ENCODE measurements at regions not wholly inside any gene's neighbourhood (a gene's known extent, or its start where the extent isn't known, plus 50 kb on each side); places are given as distances from the start of the nearest gene placed in this dataset.

DNA sequence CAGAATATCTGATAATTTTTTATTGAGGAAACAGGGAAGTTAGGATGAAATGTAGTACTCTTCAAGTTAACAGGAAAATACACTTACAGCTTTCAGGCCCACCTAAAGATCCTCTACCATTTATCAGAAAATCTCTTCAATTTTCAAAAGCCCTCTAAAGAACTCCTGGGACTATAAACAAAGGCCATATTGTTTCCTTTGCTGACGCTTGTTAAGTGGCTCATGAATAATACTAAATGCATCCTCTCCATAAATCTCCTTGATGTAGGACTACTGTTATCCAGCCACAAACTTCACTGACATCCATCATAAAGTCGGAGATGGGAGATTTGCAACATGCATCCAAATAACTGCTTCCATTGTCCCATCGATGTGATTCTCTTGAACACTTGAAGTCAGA, 326.5 kb downstream of the ZIC1 start:
- TF ChIP-seq, protein P1, sequence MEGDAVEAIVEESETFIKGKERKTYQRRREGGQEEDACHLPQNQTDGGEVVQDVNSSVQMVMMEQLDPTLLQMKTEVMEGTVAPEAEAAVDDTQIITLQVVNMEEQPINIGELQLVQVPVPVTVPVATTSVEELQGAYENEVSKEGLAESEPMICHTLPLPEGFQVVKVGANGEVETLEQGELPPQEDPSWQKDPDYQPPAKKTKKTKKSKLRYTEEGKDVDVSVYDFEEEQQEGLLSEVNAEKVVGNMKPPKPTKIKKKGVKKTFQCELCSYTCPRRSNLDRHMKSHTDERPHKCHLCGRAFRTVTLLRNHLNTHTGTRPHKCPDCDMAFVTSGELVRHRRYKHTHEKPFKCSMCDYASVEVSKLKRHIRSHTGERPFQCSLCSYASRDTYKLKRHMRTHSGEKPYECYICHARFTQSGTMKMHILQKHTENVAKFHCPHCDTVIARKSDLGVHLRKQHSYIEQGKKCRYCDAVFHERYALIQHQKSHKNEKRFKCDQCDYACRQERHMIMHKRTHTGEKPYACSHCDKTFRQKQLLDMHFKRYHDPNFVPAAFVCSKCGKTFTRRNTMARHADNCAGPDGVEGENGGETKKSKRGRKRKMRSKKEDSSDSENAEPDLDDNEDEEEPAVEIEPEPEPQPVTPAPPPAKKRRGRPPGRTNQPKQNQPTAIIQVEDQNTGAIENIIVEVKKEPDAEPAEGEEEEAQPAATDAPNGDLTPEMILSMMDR (IDR thresholded peaks at IDR 0.05 in 8 of 11, conservative IDR thresholded peaks at IDR 0.05 in 3 of 11): no peak
- TF ChIP-seq POLR2A (IDR thresholded peaks at IDR 0.05): no peak
- no peak for TF ChIP-seq POLR2AphosphoS5 (IDR thresholded peaks at IDR 0.05)
- no peaks in the 10 kb centered on the region for H3K9me3 ChIP-seq
- no peaks in the 10 kb centered on the region for H3K4me1 ChIP-seq
- 48 to 72% (median 63%) methylated on average over 3 of the region's 3 CpGs for WGBS, 5 donors
- no peak for DNase-seq
- no peak overlapping the region for H3K4me3 ChIP-seq
- intact Hi-C loops (cut with DNase I; ENCODE audit: low total_unique reads): no loop called here
- no peak overlapping the region for H3K27ac ChIP-seq
- no peaks in the 10 kb centered on the region for H3K36me3 ChIP-seq
- H3K27me3 ChIP-seq (replicated peaks in 1 of 7): no peaks in the 10 kb centered on the region

DNA sequence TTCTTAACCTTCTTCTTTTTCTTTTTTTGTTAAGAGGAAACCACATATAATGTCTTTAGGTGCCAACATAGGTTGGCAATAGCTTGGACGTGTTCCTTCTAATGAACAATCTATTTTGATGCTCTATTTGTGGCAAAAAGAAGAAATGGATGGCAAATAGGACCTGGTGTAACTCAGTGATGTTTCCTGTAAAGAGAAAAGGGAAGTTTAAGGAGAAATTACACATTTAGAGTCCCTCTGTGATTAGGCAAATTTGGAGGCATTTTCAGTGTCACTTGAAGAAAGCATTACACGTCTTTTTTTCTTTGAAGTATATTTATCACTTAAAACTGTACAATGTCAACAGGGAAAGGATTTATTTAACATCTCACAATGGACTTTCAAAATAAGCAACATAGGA, 327.1 kb downstream of the ZIC1 start:
- no peaks in the 10 kb centered on the region for H3K36me3 ChIP-seq
- no peak for DNase-seq
- H3K27me3 ChIP-seq (replicated peaks in 1 of 7): no peaks in the 10 kb centered on the region
- H3K4me3 ChIP-seq: no peak overlapping the region
- no peaks in the 10 kb centered on the region for H3K4me1 ChIP-seq
- 17 to 28% (median 23%) methylated on average over 2 of the region's 2 CpGs for WGBS, 5 donors
- no peaks in the 10 kb centered on the region for H3K9me3 ChIP-seq
- TF ChIP-seq POLR2A (IDR thresholded peaks at IDR 0.05) (no peak), POLR2AphosphoS5 (IDR thresholded peaks at IDR 0.05) (no peak)
- TF ChIP-seq, protein P1 (IDR thresholded peaks at IDR 0.05 in 8 of 11, conservative IDR thresholded peaks at IDR 0.05 in 3 of 11): no peak
- intact Hi-C loops (cut with DNase I; ENCODE audit: low total_unique reads): no loop called here
- no peak overlapping the region for H3K27ac ChIP-seq

DNA sequence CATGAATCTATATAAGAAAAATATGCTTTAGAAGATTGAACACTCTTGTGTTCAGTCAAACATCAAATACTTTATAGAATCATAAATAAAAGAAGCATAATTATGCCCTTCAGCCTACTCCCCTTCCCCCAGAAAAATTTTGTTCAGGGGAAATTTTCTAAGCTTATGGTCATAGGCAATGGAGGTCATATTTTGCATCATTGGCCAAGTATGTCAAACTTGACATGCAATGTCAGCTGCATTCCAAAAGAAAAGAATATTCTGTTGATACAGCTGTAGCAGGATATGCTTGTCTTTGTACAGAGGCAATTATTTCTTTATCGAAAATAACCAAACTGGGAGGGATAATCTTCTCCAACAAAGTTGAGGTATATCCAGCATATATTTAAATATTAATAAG, 328.2 kb downstream of the ZIC1 start:
- no peaks in the 10 kb centered on the region for H3K9me3 ChIP-seq
- TF ChIP-seq, protein P1 (IDR thresholded peaks at IDR 0.05 in 8 of 11, conservative IDR thresholded peaks at IDR 0.05 in 3 of 11): no peak
- TF ChIP-seq POLR2A (IDR thresholded peaks at IDR 0.05) (no peak), POLR2AphosphoS5 (IDR thresholded peaks at IDR 0.05) (no peak)
- no peaks in the 10 kb centered on the region for H3K4me1 ChIP-seq
- no peak overlapping the region for H3K27ac ChIP-seq
- no peaks in the 10 kb centered on the region for H3K27me3 ChIP-seq (replicated peaks in 1 of 7)
- intact Hi-C loops (cut with DNase I; ENCODE audit: low total_unique reads): no loop called here
- WGBS, 5 donors: 78 to 89% (median 88%) methylated on average over 1 of the region's 1 CpG
- DNase-seq: no peak
- H3K4me3 ChIP-seq: no peak overlapping the region
- H3K36me3 ChIP-seq: no peaks in the 10 kb centered on the region

DNA sequence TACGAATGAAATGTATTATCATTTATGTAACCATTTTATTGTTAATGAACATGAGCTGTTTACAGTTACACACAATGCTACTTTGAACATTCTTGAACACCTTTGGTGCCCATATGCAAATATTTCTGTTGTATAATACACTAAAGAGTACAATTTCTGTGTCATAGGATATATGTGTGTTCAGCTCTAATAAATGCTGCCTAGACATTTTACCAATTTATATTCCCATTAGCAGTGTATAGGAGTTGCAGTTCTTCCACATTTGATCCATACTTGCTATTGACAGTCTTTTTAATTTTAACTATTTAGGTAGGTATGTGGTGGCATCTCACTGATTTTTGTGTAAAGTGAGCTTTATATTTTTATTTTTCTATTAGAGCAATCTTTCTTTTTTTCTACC, 331.8 kb downstream of the ZIC1 start:
- Histone ChIP-seq H3K27me3 (replicated peaks in 1 of 7) (no peaks in the 10 kb centered on the region), H3K4me1 (no peaks in the 10 kb centered on the region), H3K36me3 (no peaks in the 10 kb centered on the region), H3K4me3 (no peak overlapping the region), H3K9me3 (no peaks in the 10 kb centered on the region), H3K27ac (no peak overlapping the region)
- DNase-seq: no peak
- intact Hi-C loops (cut with DNase I; ENCODE audit: low total_unique reads): no loop called here
- no peak for TF ChIP-seq POLR2A (IDR thresholded peaks at IDR 0.05)
- TF ChIP-seq, protein P1 (IDR thresholded peaks at IDR 0.05 in 8 of 11, conservative IDR thresholded peaks at IDR 0.05 in 3 of 11): no peak
- TF ChIP-seq POLR2AphosphoS5 (IDR thresholded peaks at IDR 0.05): no peak
- WGBS, 5 donors: 88 to 94% (median 93%) methylated on average over 1 of the region's 1 CpG
